Suprapubic skin (tissue), 4 donors: ENCODE measurements at regions not wholly inside any gene's neighbourhood (a gene's known extent, or its start where the extent isn't known, plus 50 kb on each side); places are given as distances from the start of the nearest gene placed in this dataset.

ENCODE experiments used
- DNase-seq, 2 donors: peaks; one replicate each; pipeline ENCODE4 v3.0.0-alpha.2; 2019; ENCODE audit warnings: low spot score in 2 of 2
- H3K27ac ChIP-seq: fragments of 200-600 bp; sonication (generic); one replicate; pipeline ENCODE4 v1.5.1; 2019
- H3K27me3 ChIP-seq: fragments of 200-600 bp; sonication (generic); one replicate; pipeline ENCODE4 v1.5.1; 2019
- H3K36me3 ChIP-seq: fragments of 200-600 bp; sonication (generic); one replicate; pipeline ENCODE4 v1.5.1; 2019
- H3K4me1 ChIP-seq: fragments of 200-600 bp; sonication (generic); one replicate; pipeline ENCODE4 v1.5.1; 2019
- H3K4me3 ChIP-seq: fragments of 200-600 bp; sonication (generic); one replicate; pipeline ENCODE4 v1.5.1; 2019; ENCODE audit warnings: mild to moderate bottlenecking
- H3K9me3 ChIP-seq: fragments of 200-600 bp; sonication (generic); one replicate; pipeline ENCODE4 v1.5.1; 2019
- CTCF ChIP-seq, 2 donors: fragments of 200-600 bp in 1 of 2; fragments of 450-650 bp in 1 of 2; sonication (generic) in 1 of 2; IDR thresholded peaks; one replicate each; pipeline ENCODE4 v1.5.1; 2016 to 2019; ENCODE audit warnings: antibody characterized with exemption in 2 of 2, mild to moderate bottlenecking in 1 of 2, moderate library complexity in 1 of 2
- EP300 ChIP-seq: sonication (generic); formaldehyde crosslinking; IDR thresholded peaks from one replicate; pipeline ENCODE4 v1.6.1; 2017; ENCODE audit warnings: antibody characterized with exemption
- POLR2A ChIP-seq, 2 donors: fragments of 450-650 bp; IDR thresholded peaks; one replicate each; pipeline ENCODE4 v1.6.1; 2017; ENCODE audit warnings: antibody characterized with exemption in 2 of 2, mild to moderate bottlenecking in 2 of 2, moderate library complexity in 2 of 2
- POLR2AphosphoS5 ChIP-seq, 3 donors: sonication (generic); formaldehyde crosslinking; IDR thresholded peaks; one replicate each; pipeline ENCODE4 v1.6.1; 2017; ENCODE audit warnings: antibody characterized with exemption in 3 of 3
- WGBS: methylation state at CpG from one replicate; pipeline ENCODE4 v1.1.5; 2018; 5-methylcytosine and 5-hydroxymethylcytosine counted together

GRCh38 chr5:58087123-58087522, 372.8 kb downstream of the PLK2 start:
- Histone ChIP-seq H3K4me1 (no peaks in the 10 kb centered on the region), H3K27me3 (no peaks in the 10 kb centered on the region), H3K9me3 (no peaks in the 10 kb centered on the region), H3K4me3 (no peak overlapping the region), H3K27ac (no peak overlapping the region), H3K36me3 (no peaks in the 10 kb centered on the region)
- WGBS: 82% methylated on average over 1 of the region's 1 CpG
- TF ChIP-seq CTCF (IDR thresholded peaks at IDR 0.05): no peak
- TF ChIP-seq POLR2AphosphoS5 (IDR thresholded peaks at IDR 0.05): no peak
- TF ChIP-seq EP300: no peak
- TF ChIP-seq POLR2A (IDR thresholded peaks at IDR 0.05): no peak
- no peak for DNase-seq

GRCh38 chr5:58085800-58086199, 374.1 kb downstream of the PLK2 start:
- TF ChIP-seq EP300 (no peak), CTCF (IDR thresholded peaks at IDR 0.05) (no peak), POLR2A (IDR thresholded peaks at IDR 0.05) (no peak), POLR2AphosphoS5 (IDR thresholded peaks at IDR 0.05) (no peak)
- Histone ChIP-seq H3K4me3 (no peak overlapping the region), H3K27ac (no peak overlapping the region), H3K9me3 (no peaks in the 10 kb centered on the region), H3K36me3 (no peaks in the 10 kb centered on the region), H3K27me3 (no peaks in the 10 kb centered on the region), H3K4me1 (no peaks in the 10 kb centered on the region)
- DNase-seq: no peak
- whole genome bisulfite sequencing: 82% methylated on average over 4 of the region's 4 CpGs

- H3K4me3 ChIP-seq: no peak overlapping the region
- TF ChIP-seq CTCF (IDR thresholded peaks at IDR 0.05) (no peak), POLR2A (IDR thresholded peaks at IDR 0.05) (no peak), EP300 (no peak), POLR2AphosphoS5 (IDR thresholded peaks at IDR 0.05) (no peak)
- H3K27ac ChIP-seq: no peak overlapping the region
- no peaks in the 10 kb centered on the region for H3K4me1 ChIP-seq
- H3K36me3 ChIP-seq: no peaks in the 10 kb centered on the region
- H3K27me3 ChIP-seq: no peaks in the 10 kb centered on the region
- WGBS: 73% methylated on average over 3 of the region's 3 CpGs
- DNase-seq: no peak
- H3K9me3 ChIP-seq: no peaks in the 10 kb centered on the region
Measured at GRCh38 chr5:58081435-58081834, 378.5 kb downstream of the PLK2 start.

GRCh38 chr5:58080573-58080972, 379.3 kb downstream of the PLK2 start:
- Histone ChIP-seq H3K36me3 (no peaks in the 10 kb centered on the region), H3K4me3 (no peak overlapping the region), H3K27me3 (no peaks in the 10 kb centered on the region), H3K4me1 (no peaks in the 10 kb centered on the region), H3K9me3 (no peaks in the 10 kb centered on the region), H3K27ac (no peak overlapping the region)
- 28% methylated on average over 1 of the region's 1 CpG for WGBS
- DNase-seq: no peak
- no peak for TF ChIP-seq CTCF (IDR thresholded peaks at IDR 0.05)
- TF ChIP-seq POLR2AphosphoS5 (IDR thresholded peaks at IDR 0.05): no peak
- TF ChIP-seq EP300: no peak
- no peak for TF ChIP-seq POLR2A (IDR thresholded peaks at IDR 0.05)

- no peak overlapping the region for H3K4me3 ChIP-seq
- H3K4me1 ChIP-seq: no peaks in the 10 kb centered on the region
- H3K27ac ChIP-seq: no peak overlapping the region
Measured at GRCh38 chr5:58077966-58078365, 381.9 kb downstream of the PLK2 start.

More at GRCh38 chr5:58077966-58078365, 381.9 kb downstream of the PLK2 start:
- no peaks in the 10 kb centered on the region for H3K36me3 ChIP-seq
- 86% methylated on average over 2 of the region's 2 CpGs for WGBS
- DNase-seq: no peak
- no peak for TF ChIP-seq POLR2AphosphoS5 (IDR thresholded peaks at IDR 0.05)
- TF ChIP-seq EP300: no peak
- no peak for TF ChIP-seq CTCF (IDR thresholded peaks at IDR 0.05)
- no peak for TF ChIP-seq POLR2A (IDR thresholded peaks at IDR 0.05)
- H3K9me3 ChIP-seq: no peaks in the 10 kb centered on the region
- H3K27me3 ChIP-seq: no peaks in the 10 kb centered on the region
